GM23338 (cell line): ENCODE measurements at regions not wholly inside any gene's neighbourhood (a gene's known extent, or its start where the extent isn't known, plus 50 kb on each side); places are given as distances from the start of the nearest gene placed in this dataset.

ENCODE experiments used
- CTCF ChIP-seq, 2 experiments: fragments of 200-600 bp in 1 of 2; sonication (generic) in 1 of 2; conservative IDR thresholded peaks; 2 replicates each; pipeline versions ENCODE4 v1.5.1 to v1.6.1; 2016 to 2017; ENCODE audit warnings: antibody characterized with exemption in 2 of 2, low read depth in 2 of 2, mild to moderate bottlenecking in 2 of 2, moderate library complexity in 1 of 2
- EZH2 ChIP-seq: fragments of 200-600 bp; sonication (generic); IDR thresholded peaks from one replicate; pipeline ENCODE4 v1.8.0; 2017; ENCODE audit warnings: antibody characterized with exemption, mild to moderate bottlenecking, low read depth; ENCODE audit not compliant: unreplicated experiment
- EZH2phosphoT487 ChIP-seq: fragments of 200-600 bp; sonication (generic); IDR thresholded peaks from one replicate; pipeline ENCODE4 v1.8.1; 2018; ENCODE audit warnings: antibody characterized with exemption; ENCODE audit not compliant: unreplicated experiment
- POLR2AphosphoS5 ChIP-seq: IDR thresholded peaks from 2 replicates; pipeline ENCODE4 v1.6.1; 2016; ENCODE audit warnings: antibody characterized with exemption, low read depth
- REST ChIP-seq: IDR thresholded peaks from one replicate; pipeline ENCODE4 v1.6.1; 2018; ENCODE audit warnings: antibody characterized with exemption; ENCODE audit not compliant: unreplicated experiment

- TF ChIP-seq POLR2AphosphoS5, result no peak
- no peak for TF ChIP-seq CTCF (conservative IDR thresholded peaks at IDR 0.05; ENCODE audit: low read depth in 2 of 2)
- TF ChIP-seq EZH2phosphoT487, result no peak
- no peak for TF ChIP-seq EZH2
- no peak for TF ChIP-seq REST
Observed at GRCh38 chr4:71110499-71110898, 117.0 kb downstream of the DCK start.
